HCT116 (cell line): ENCODE measurements at regions not wholly inside any gene's neighbourhood (a gene's known extent, or its start where the extent isn't known, plus 50 kb on each side); places are given as distances from the start of the nearest gene placed in this dataset.

Experiments
- ATAC-seq: fragments of 200-7000 bp; cut with Tn5 transposase; 2 replicates; pipeline ENCODE4 v1.9.1; 2020; ENCODE audit warnings: mild to moderate bottlenecking, moderate library complexity
- BruUV-seq: library from RNA; stranded (reverse); fragments of 400-500 nt; replicated peaks from 2 replicates; lab custom pipeline; 2021; lab: Mats Ljungman, UMichigan
- CTCF ChIA-PET: fragments of 300-600 bp; sonication (Branson Sonifier 250); formaldehyde crosslinking; loops from one replicate; lab custom pipeline; 2021; ENCODE audit warnings: antibody characterized with exemption; lab: Charles Lee
- POLR2A ChIA-PET: fragments of 300-600, 350-600 bp; sonication (Branson Sonifier 250); formaldehyde crosslinking; loops from one replicate; lab custom pipeline; 2021; ENCODE audit warnings: antibody characterized with exemption; lab: Charles Lee
- RAD21 ChIA-PET, 2 experiments: fragments of 300-600 bp; sonication (Branson Sonifier 250); formaldehyde crosslinking; loops; one replicate each; lab custom pipeline; 2023; ENCODE audit warnings: low total read pairs in 2 of 2; ENCODE audit not compliant: uncharacterized antibody in 2 of 2, unreplicated experiment in 2 of 2, low non-redundant PET in 1 of 2; lab: Charles Lee
- DNase-seq: peaks from one replicate; pipeline ENCODE4 v3.0.0-alpha.2; 2010; ENCODE audit warnings: low read depth, low spot score
- H2AFZ ChIP-seq: fragments of 200-600 bp; shearing (Covaris generic), sonication (generic); 2 replicates; pipeline ENCODE4 v1.6.1; 2017; ENCODE audit warnings: low read depth, mixed run types, mixed read lengths, antibody characterized with exemption, low read length; ENCODE audit not compliant: poor library complexity, severe bottlenecking
- H3K27ac ChIP-seq: 2 replicates; pipeline ENCODE4 v1.5.1; 2012; ENCODE audit warnings: low read depth, low read length
- H3K27me3 ChIP-seq: fragments of 200-600 bp; sonication (generic); 2 replicates; pipeline ENCODE4 v1.6.1; 2016; ENCODE audit warnings: mixed run types, low read length, mixed read lengths; ENCODE audit not compliant: insufficient read depth
- H3K36me3 ChIP-seq, 2 experiments: fragments of 200-500 bp in 1 of 2; fragments of 200-600 bp in 1 of 2; sonication (Bioruptor generic) in 1 of 2; sonication (generic) in 1 of 2; 2 replicates each; pipeline versions ENCODE4 v1.5.1 to v1.6.1; 2014 to 2016; ENCODE audit warnings: low read length in 2 of 2, inconsistent platforms in 1 of 2, mixed read lengths in 1 of 2, mixed run types in 1 of 2; ENCODE audit not compliant: insufficient read depth in 2 of 2, control insufficient read depth in 1 of 2
- H3K4me1 ChIP-seq, 2 experiments: fragments of 200-600 bp in 1 of 2; sonication (generic) in 1 of 2; 2 replicates each; pipeline versions ENCODE4 v1.5.1 to v1.6.1; 2012 to 2017; ENCODE audit warnings: low read length in 2 of 2, inconsistent platforms in 1 of 2, mild to moderate bottlenecking in 1 of 2, mixed read lengths in 1 of 2, mixed run types in 1 of 2, moderate library complexity in 1 of 2; ENCODE audit not compliant: insufficient read depth in 2 of 2, control insufficient read depth in 1 of 2
- H3K4me2 ChIP-seq: fragments of 200-600 bp; sonication (generic); 2 replicates; pipeline ENCODE4 v1.6.1; 2017; ENCODE audit warnings: mixed run types, low read length, mixed read lengths
- H3K4me3 ChIP-seq, 2 experiments: fragments of 200-600 bp in 1 of 2; sonication (generic) in 1 of 2; replicated peaks in 1 of 2; 2 replicates each; pipeline ENCODE4 v1.5.1; 2011 to 2016; ENCODE audit warnings: low read length in 2 of 2, control low read depth in 1 of 2, low read depth in 1 of 2, mild to moderate bottlenecking in 1 of 2, mixed read lengths in 1 of 2, mixed run types in 1 of 2
- H3K79me2 ChIP-seq: fragments of 200-600 bp; sonication (generic); 2 replicates; pipeline ENCODE4 v1.6.1; 2017; ENCODE audit warnings: mild to moderate bottlenecking, mixed run types, low read length, moderate library complexity, mixed read lengths; ENCODE audit not compliant: insufficient read depth
- H3K9ac ChIP-seq: fragments of 200-600 bp; sonication (generic); 2 replicates; pipeline ENCODE4 v1.6.1; 2016; ENCODE audit warnings: low read length, mixed read lengths
- H3K9me2 ChIP-seq: fragments of 200-600 bp; sonication (generic), shearing (Covaris generic); 2 replicates; pipeline ENCODE4 v1.6.1; 2017; ENCODE audit warnings: mixed run types, mild to moderate bottlenecking, moderate library complexity; ENCODE audit not compliant: insufficient read depth
- H3K9me3 ChIP-seq, 2 experiments: fragments of 200-500 bp in 1 of 2; fragments of 200-600 bp in 1 of 2; sonication (Bioruptor generic) in 1 of 2; sonication (generic) in 1 of 2; 2 replicates each; pipeline ENCODE4 v1.6.1; 2014 to 2017; ENCODE audit warnings: low read length in 2 of 2, mixed read lengths in 2 of 2, inconsistent platforms in 1 of 2, low read depth in 1 of 2, mild to moderate bottlenecking in 1 of 2, mixed run types in 1 of 2, moderate library complexity in 1 of 2; ENCODE audit not compliant: control insufficient read depth in 1 of 2, insufficient read depth in 1 of 2
- H4K20me1 ChIP-seq: fragments of 200-600 bp; sonication (generic), shearing (Covaris generic); 2 replicates; pipeline ENCODE4 v1.6.1; 2017; ENCODE audit warnings: mixed run types, mild to moderate bottlenecking, moderate library complexity; ENCODE audit not compliant: insufficient read depth
- ATF3 ChIP-seq: IDR thresholded peaks from 2 replicates; pipeline ENCODE4 v1.6.1; 2012
- CEBPB ChIP-seq: IDR thresholded peaks from 2 replicates; pipeline ENCODE4 v1.6.1; 2012; ENCODE audit warnings: low read depth
- CTCF ChIP-seq, 3 experiments: fragments of 200-600 bp in 1 of 3; sonication (generic) in 1 of 3; IDR thresholded peaks in 2 of 3; conservative IDR thresholded peaks in 1 of 3; 2 replicates each; pipeline ENCODE4 v1.5.1; 2012 to 2017; ENCODE audit warnings: low read depth in 2 of 3, low read length in 2 of 3, antibody characterized with exemption in 1 of 3, borderline replicate concordance in 1 of 3, control low read depth in 1 of 3, mild to moderate bottlenecking in 1 of 3, mixed read lengths in 1 of 3, mixed run types in 1 of 3, moderate library complexity in 1 of 3; ENCODE audit not compliant: insufficient read depth in 1 of 3
- EGR1 ChIP-seq: IDR thresholded peaks from 2 replicates; pipeline ENCODE4 v1.6.1; 2012; ENCODE audit warnings: low read depth
- ELF1 ChIP-seq: IDR thresholded peaks from 2 replicates; pipeline ENCODE4 v1.6.1; 2012; ENCODE audit warnings: low read depth, borderline replicate concordance
- EZH2 ChIP-seq: fragments of 200-600 bp; sonication (generic); IDR thresholded peaks from 2 replicates; pipeline ENCODE4 v1.6.1; 2017; ENCODE audit warnings: antibody characterized with exemption, mixed run types
- EZH2phosphoT487 ChIP-seq: fragments of 200-600 bp; IDR thresholded peaks from 2 replicates; pipeline ENCODE4 v1.6.1; 2018; ENCODE audit warnings: antibody characterized with exemption, borderline replicate concordance
- FOSL1 ChIP-seq: IDR thresholded peaks from 2 replicates; pipeline ENCODE4 v1.6.1; 2012; ENCODE audit warnings: low read depth
- MAX ChIP-seq: IDR thresholded peaks from 2 replicates; pipeline ENCODE4 v1.6.1; 2012
- POLR2A ChIP-seq: IDR thresholded peaks from 2 replicates; pipeline ENCODE4 v1.7.0; 2011; ENCODE audit warnings: borderline replicate concordance; ENCODE audit not compliant: insufficient read depth, insufficient read length; ENCODE audit errors: extremely low read depth
- RAD21 ChIP-seq: IDR thresholded peaks from 2 replicates; pipeline ENCODE4 v1.6.1; 2012; ENCODE audit warnings: low read depth, mild to moderate bottlenecking
- SIN3A ChIP-seq: IDR thresholded peaks from 2 replicates; pipeline ENCODE4 v1.6.1; 2012; ENCODE audit warnings: low read depth
- SP1 ChIP-seq: IDR thresholded peaks from 2 replicates; pipeline ENCODE4 v1.6.1; 2012; ENCODE audit warnings: low read depth
- SRF ChIP-seq: IDR thresholded peaks from 2 replicates; pipeline ENCODE4 v1.6.1; 2012; ENCODE audit warnings: low read depth
- YY1 ChIP-seq: IDR thresholded peaks from 2 replicates; pipeline ENCODE4 v1.6.1; 2011; ENCODE audit warnings: low read length, low read depth, moderate library complexity, mild to moderate bottlenecking; ENCODE audit not compliant: insufficient replicate concordance; ENCODE audit errors: extremely low read depth
- ZNF274 ChIP-seq: fragments of 200-500 bp; sonication (Bioruptor generic); IDR thresholded peaks from 2 replicates; pipeline ENCODE4 v1.6.1; 2014; ENCODE audit warnings: mild to moderate bottlenecking, low read depth, low read length, inconsistent platforms
- intact Hi-C: fragments of 100-400 bp; cut with micrococcal nuclease; formaldehyde crosslinking; loops from 2 replicates; pipeline ENCODE4 v1.10.0; 2022

GRCh38 chr7:148481971-148482626 is 108.5 kb upstream of the C7orf33 start (continued):
- TF ChIP-seq CTCF (IDR thresholded peaks at IDR 0.05 in 2 of 3, conservative IDR thresholded peaks at IDR 0.05 in 1 of 3; ENCODE audit: borderline replicate concordance in 1 of 3, insufficient read depth in 1 of 3, low read depth in 2 of 3, low read length in 2 of 3) (no peak), CEBPB (no peak)

GRCh38 chr7:148483515-148484308 is 106.9 kb upstream of the C7orf33 start:
- H3K4me3 ChIP-seq, result no peak overlapping the region
- TF ChIP-seq RAD21, result no peak
- TF ChIP-seq MAX, result no peak
- TF ChIP-seq POLR2A, result no peak
- TF ChIP-seq EZH2, result no peak
- no peak for TF ChIP-seq SRF
- no peak for TF ChIP-seq ZNF274
- no peak for TF ChIP-seq EGR1
- no peak for TF ChIP-seq ATF3
- no peak for TF ChIP-seq ELF1
- no peak for TF ChIP-seq EZH2phosphoT487
- no peak for TF ChIP-seq SP1
- no peak for TF ChIP-seq YY1
- no peak for TF ChIP-seq SIN3A
- no peak for TF ChIP-seq FOSL1
- DNase-seq (no peak), ATAC-seq (no peak)
- H3K4me2 ChIP-seq, result no peak overlapping the region
- peaks cover 4% of the 10 kb centered on the region; the same call in 1 of the 2 replicates for H3K27me3 ChIP-seq
- no peak overlapping the region for H3K9ac ChIP-seq
- intact Hi-C loops, result no loop called here
- no peaks in the 10 kb centered on the region for H4K20me1 ChIP-seq
- no peaks in the 10 kb centered on the region for H3K4me1 ChIP-seq
- ChIA-PET CTCF (no interaction called here), RAD21 (no interaction called here), POLR2A (no interaction called here)
- no peaks in the 10 kb centered on the region for H3K36me3 ChIP-seq
- no peaks in the 10 kb centered on the region for H3K9me2 ChIP-seq
- no peak overlapping the region for H3K27ac ChIP-seq
- H3K79me2 ChIP-seq, result no peaks in the 10 kb centered on the region
- H2AFZ ChIP-seq, result no peak overlapping the region
- no TSS peak for BruUV-seq
- H3K9me3 ChIP-seq, result no peaks in the 10 kb centered on the region
